Right atrium auricular region (tissue), 2 donors: ENCODE measurements at regions not wholly inside any gene's neighbourhood (a gene's known extent, or its start where the extent isn't known, plus 50 kb on each side); places are given as distances from the start of the nearest gene placed in this dataset.

Experiments used
- DNase-seq: peaks from one replicate; pipeline ENCODE4 v3.0.0-alpha.2; 2019; ENCODE audit warnings: low spot score
- H3K27ac ChIP-seq, 2 donors: fragments of 200-600 bp; sonication (generic); 1 replicate in 1 of 2; 2 replicates in 1 of 2; pipeline ENCODE4 v1.5.1; 2016 to 2019
- H3K27me3 ChIP-seq, 2 donors: fragments of 200-600 bp; sonication (generic); one replicate each; pipeline versions ENCODE4 v1.5.1 to v1.6.0; 2017 to 2019
- H3K36me3 ChIP-seq: fragments of 200-600 bp; sonication (generic); one replicate; pipeline ENCODE4 v1.5.1; 2016
- H3K4me1 ChIP-seq, 2 donors: fragments of 200-600 bp; sonication (generic); one replicate each; pipeline versions ENCODE4 v1.5.1 to v1.6.0; 2017 to 2019
- H3K4me3 ChIP-seq, 2 donors: fragments of 200-600 bp; sonication (generic); 1 replicate in 1 of 2; 2 replicates in 1 of 2; pipeline ENCODE4 v1.5.1; 2017 to 2019; ENCODE audit warnings: mild to moderate bottlenecking in 1 of 2, moderate library complexity in 1 of 2
- H3K9me3 ChIP-seq, 2 donors: fragments of 200-600 bp; sonication (generic); one replicate each; pipeline ENCODE4 v1.5.1; 2019
- CTCF ChIP-seq, 2 donors: fragments of 200-600 bp; sonication (generic); IDR thresholded peaks; one replicate each; pipeline ENCODE4 v1.5.1; 2019; ENCODE audit warnings: antibody characterized with exemption in 2 of 2

GRCh38 chr3:5540532-5540931 lies 353.0 kb downstream of the EDEM1 start:
- Histone ChIP-seq H3K27me3 (no peaks in the 10 kb centered on the region), H3K27ac (no peak overlapping the region), H3K4me1 (no peaks in the 10 kb centered on the region), H3K4me3 (no peak overlapping the region), H3K36me3 (no peaks in the 10 kb centered on the region), H3K9me3 (peaks cover 0 to 10% of the 10 kb centered on the region in 2 donors)
- no peak for TF ChIP-seq CTCF (IDR thresholded peaks at IDR 0.05)
- no peak for DNase-seq

- TF ChIP-seq CTCF (IDR thresholded peaks at IDR 0.05): no peak
- Histone ChIP-seq H3K4me1 (no peaks in the 10 kb centered on the region), H3K4me3 (no peak overlapping the region), H3K27ac (no peak overlapping the region), H3K36me3 (no peaks in the 10 kb centered on the region), H3K27me3 (no peaks in the 10 kb centered on the region), H3K9me3 (peaks cover 0 to 22% of the 10 kb centered on the region in 2 donors)
- no peak for DNase-seq
These were observed 355.0 kb downstream of the EDEM1 start for GRCh38 chr3:5542472-5542871.

- H3K4me3 ChIP-seq: no peak overlapping the region
These were observed 355.5 kb downstream of the EDEM1 start for GRCh38 chr3:5543047-5543446.

GRCh38 chr3:5545719-5546118 lies 358.2 kb downstream of the EDEM1 start:
- Histone ChIP-seq H3K27me3 (no peaks in the 10 kb centered on the region), H3K36me3 (no peaks in the 10 kb centered on the region), H3K4me3 (no peak overlapping the region), H3K9me3 (peaks cover 0 to 22% of the 10 kb centered on the region in 2 donors), H3K4me1 (no peaks in the 10 kb centered on the region), H3K27ac (no peak overlapping the region)
- no peak for TF ChIP-seq CTCF (IDR thresholded peaks at IDR 0.05)
- DNase-seq: no peak

More at GRCh38 chr3:5543047-5543446, 355.5 kb downstream of the EDEM1 start:
- peaks cover 0 to 22% of the 10 kb centered on the region in 2 donors for H3K9me3 ChIP-seq
- TF ChIP-seq CTCF (IDR thresholded peaks at IDR 0.05): no peak
- H3K27ac ChIP-seq: no peak overlapping the region
- no peak for DNase-seq
- no peaks in the 10 kb centered on the region for H3K27me3 ChIP-seq
- H3K36me3 ChIP-seq: no peaks in the 10 kb centered on the region
- H3K4me1 ChIP-seq: no peaks in the 10 kb centered on the region

GRCh38 chr3:5553203-5553602 lies 365.7 kb downstream of the EDEM1 start:
- no peaks in the 10 kb centered on the region for H3K27me3 ChIP-seq
- no peaks in the 10 kb centered on the region for H3K4me1 ChIP-seq
- no peak for DNase-seq
- no peak overlapping the region for H3K4me3 ChIP-seq
- H3K9me3 ChIP-seq: no peaks in the 10 kb centered on the region
- no peak for TF ChIP-seq CTCF (IDR thresholded peaks at IDR 0.05)
- no peaks in the 10 kb centered on the region for H3K36me3 ChIP-seq
- H3K27ac ChIP-seq: no peak overlapping the region

- Histone ChIP-seq H3K27ac (no peak overlapping the region), H3K4me1 (no peaks in the 10 kb centered on the region), H3K36me3 (no peaks in the 10 kb centered on the region), H3K4me3 (no peak overlapping the region), H3K9me3 (no peaks in the 10 kb centered on the region), H3K27me3 (no peaks in the 10 kb centered on the region)
- no peak for TF ChIP-seq CTCF (IDR thresholded peaks at IDR 0.05)
- no peak for DNase-seq
These were observed 366.8 kb downstream of the EDEM1 start for GRCh38 chr3:5554245-5554747.
